Glutamatergic neuron (in vitro differentiated cells): ENCODE measurements at regions not wholly inside any gene's neighbourhood (a gene's known extent, or its start where the extent isn't known, plus 50 kb on each side); places are given as distances from the start of the nearest gene placed in this dataset.

ENCODE experiments used
- DNase-seq: peaks from one replicate; pipeline ENCODE4 v3.0.0; 2022
- H3K27ac Mint-ChIP-seq: one replicate; pipeline ENCODE4 v1.8.0; 2020; ENCODE audit warnings: mild to moderate bottlenecking, mixed read lengths, inconsistent platforms; ENCODE audit not compliant: unreplicated experiment
- H3K27me3 Mint-ChIP-seq: one replicate; pipeline ENCODE4 v1.8.0; 2020; ENCODE audit warnings: mild to moderate bottlenecking, moderate library complexity, mixed read lengths, inconsistent platforms; ENCODE audit not compliant: unreplicated experiment
- H3K36me3 Mint-ChIP-seq: one replicate; pipeline ENCODE4 v1.8.0; 2020; ENCODE audit warnings: mild to moderate bottlenecking, mixed read lengths, inconsistent platforms; ENCODE audit not compliant: unreplicated experiment
- H3K4me1 Mint-ChIP-seq: one replicate; pipeline ENCODE4 v1.8.0; 2020; ENCODE audit warnings: mild to moderate bottlenecking, low read depth, mixed read lengths, inconsistent platforms; ENCODE audit not compliant: unreplicated experiment
- H3K4me3 Mint-ChIP-seq: one replicate; pipeline ENCODE4 v1.8.0; 2020; ENCODE audit warnings: mild to moderate bottlenecking, mixed read lengths, inconsistent platforms; ENCODE audit not compliant: unreplicated experiment
- H3K9me3 Mint-ChIP-seq: one replicate; pipeline ENCODE4 v1.8.0; 2020; ENCODE audit warnings: mild to moderate bottlenecking, moderate library complexity, mixed read lengths, inconsistent platforms; ENCODE audit not compliant: unreplicated experiment
- CTCF ChIP-seq: fragments of 200-600 bp; sonication (generic); IDR thresholded peaks from one replicate; pipeline ENCODE4 v1.5.0; 2021; ENCODE audit not compliant: partially characterized antibody, unreplicated experiment

DNA sequence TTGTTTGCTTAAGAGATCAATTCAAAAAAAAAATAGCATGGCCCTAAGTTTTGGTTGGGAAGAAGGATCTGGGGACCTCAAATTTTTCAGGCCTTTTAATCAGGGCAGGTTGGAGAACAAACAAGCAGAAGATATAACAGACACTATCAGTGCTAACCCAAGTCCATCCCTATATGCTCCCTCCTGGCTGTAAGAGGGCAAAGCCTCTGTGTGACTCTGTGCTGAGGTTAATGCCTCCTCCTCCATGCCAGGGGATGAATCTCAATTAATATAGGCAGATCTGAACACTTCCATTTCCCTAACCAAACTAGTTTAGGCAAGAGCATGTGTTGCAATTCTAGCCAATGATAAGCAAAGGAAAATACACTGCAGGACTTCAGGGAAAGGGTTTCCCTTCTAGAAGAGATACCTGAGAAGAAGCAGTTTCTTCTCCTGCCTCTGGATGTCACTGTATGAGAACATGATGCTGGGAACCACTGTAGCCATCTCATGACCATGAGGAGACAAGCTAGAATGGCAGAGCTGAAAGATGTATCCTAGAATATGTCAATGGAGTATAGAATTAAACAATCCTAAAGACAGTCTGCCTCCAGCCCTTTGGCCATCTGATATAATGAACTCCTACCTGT lies 76.0 kb downstream of the CHD9NB start:
- Mint-ChIP-seq H3K9me3 (no peaks in the 10 kb centered on the region), H3K27ac (no peak overlapping the region), H3K4me1 (no peaks in the 10 kb centered on the region), H3K36me3 (peaks cover 4% of the 10 kb centered on the region), H3K4me3 (no peak overlapping the region), H3K27me3 (peaks cover 2% of the 10 kb centered on the region)
- no peak for DNase-seq
- TF ChIP-seq CTCF: no peak

GRCh38 chr16:52967744-52968143 lies 85.0 kb downstream of the CHD9NB start:
- no peak for DNase-seq
- Mint-ChIP-seq H3K27ac (no peak overlapping the region), H3K4me3 (no peak overlapping the region), H3K9me3 (no peaks in the 10 kb centered on the region), H3K36me3 (peaks cover 4% of the 10 kb centered on the region), H3K4me1 (no peaks in the 10 kb centered on the region), H3K27me3 (no peaks in the 10 kb centered on the region)
- no peak for TF ChIP-seq CTCF

DNA sequence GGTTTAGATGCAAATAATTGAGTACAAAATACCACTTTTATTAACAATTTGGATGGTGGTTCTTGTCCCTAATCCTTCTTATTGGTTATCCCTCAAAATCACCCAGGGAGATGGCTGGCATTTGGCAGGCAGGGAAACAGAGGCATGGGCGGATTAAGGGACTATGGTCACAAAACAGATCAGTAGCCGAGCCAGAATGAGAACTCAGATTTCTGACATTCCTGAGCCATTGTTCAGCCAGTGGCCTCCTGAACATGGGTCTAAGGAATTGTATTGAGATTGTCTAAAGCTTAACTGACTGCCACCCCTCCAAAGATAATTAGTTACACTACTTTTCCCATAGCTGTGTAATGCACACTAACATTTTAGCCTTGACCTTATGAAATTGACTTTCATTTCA lies 88.4 kb downstream of the CHD9NB start:
- peaks cover 2% of the 10 kb centered on the region for H3K9me3 Mint-ChIP-seq
- H3K27me3 Mint-ChIP-seq: no peaks in the 10 kb centered on the region
- no peaks in the 10 kb centered on the region for H3K36me3 Mint-ChIP-seq
- no peak for DNase-seq
- TF ChIP-seq CTCF: no peak
- H3K27ac Mint-ChIP-seq: no peak overlapping the region
- H3K4me1 Mint-ChIP-seq: no peaks in the 10 kb centered on the region
- no peak overlapping the region for H3K4me3 Mint-ChIP-seq

GRCh38 chr16:52963855-52964242 lies 88.8 kb downstream of the CHD9NB start:
- Mint-ChIP-seq H3K36me3 (no peaks in the 10 kb centered on the region), H3K4me1 (no peaks in the 10 kb centered on the region), H3K9me3 (peaks cover 2% of the 10 kb centered on the region), H3K27ac (no peak overlapping the region), H3K27me3 (no peaks in the 10 kb centered on the region), H3K4me3 (no peak overlapping the region)
- DNase-seq: no peak
- no peak for TF ChIP-seq CTCF

- DNase-seq: no peak
Measured at GRCh38 chr16:52963212-52963854, 89.4 kb downstream of the CHD9NB start.

More at GRCh38 chr16:52963212-52963854, 89.4 kb downstream of the CHD9NB start:
- no peaks in the 10 kb centered on the region for H3K4me1 Mint-ChIP-seq
- no peak overlapping the region for H3K4me3 Mint-ChIP-seq
- H3K36me3 Mint-ChIP-seq: no peaks in the 10 kb centered on the region
- H3K9me3 Mint-ChIP-seq: peaks cover 2% of the 10 kb centered on the region
- H3K27ac Mint-ChIP-seq: no peak overlapping the region
- no peak for TF ChIP-seq CTCF
- no peaks in the 10 kb centered on the region for H3K27me3 Mint-ChIP-seq
